ENCODE measurements at regions not wholly inside any gene's neighbourhood (a gene's known extent, or its start where the extent isn't known, plus 50 kb on each side); places are given as distances from the start of the nearest gene placed in this dataset.

DNA sequence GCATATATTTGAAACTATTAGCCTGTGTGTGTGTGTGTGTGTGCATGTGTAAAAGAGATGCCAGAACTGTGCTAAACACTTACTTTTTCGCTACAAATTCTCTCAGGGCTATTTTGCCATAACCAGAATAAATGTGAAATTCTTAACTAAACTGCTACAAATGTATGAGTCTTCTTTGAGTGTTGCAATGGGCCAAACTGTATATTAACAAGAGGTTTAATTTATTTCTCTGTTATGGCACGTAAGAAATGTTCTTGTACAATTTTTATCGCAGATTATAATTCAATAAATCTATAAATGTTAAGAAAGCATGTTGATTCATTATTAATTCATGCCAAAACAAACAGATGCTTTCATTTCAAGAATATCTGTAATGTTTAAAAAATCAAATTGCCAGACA, 454.5 kb upstream of the PCDH7 start:
- Mint-ChIP-seq H3K36me3 (no peaks in the 10 kb centered on the region), H3K4me3 (no peak overlapping the region), H3K9me3 (no peaks in the 10 kb centered on the region), H3K27me3 (no peaks in the 10 kb centered on the region), H3K27ac (no peak overlapping the region), H3K4me1 (ENCODE audit: unreplicated experiment) (no peaks in the 10 kb centered on the region)
- TF ChIP-seq, protein P1, sequence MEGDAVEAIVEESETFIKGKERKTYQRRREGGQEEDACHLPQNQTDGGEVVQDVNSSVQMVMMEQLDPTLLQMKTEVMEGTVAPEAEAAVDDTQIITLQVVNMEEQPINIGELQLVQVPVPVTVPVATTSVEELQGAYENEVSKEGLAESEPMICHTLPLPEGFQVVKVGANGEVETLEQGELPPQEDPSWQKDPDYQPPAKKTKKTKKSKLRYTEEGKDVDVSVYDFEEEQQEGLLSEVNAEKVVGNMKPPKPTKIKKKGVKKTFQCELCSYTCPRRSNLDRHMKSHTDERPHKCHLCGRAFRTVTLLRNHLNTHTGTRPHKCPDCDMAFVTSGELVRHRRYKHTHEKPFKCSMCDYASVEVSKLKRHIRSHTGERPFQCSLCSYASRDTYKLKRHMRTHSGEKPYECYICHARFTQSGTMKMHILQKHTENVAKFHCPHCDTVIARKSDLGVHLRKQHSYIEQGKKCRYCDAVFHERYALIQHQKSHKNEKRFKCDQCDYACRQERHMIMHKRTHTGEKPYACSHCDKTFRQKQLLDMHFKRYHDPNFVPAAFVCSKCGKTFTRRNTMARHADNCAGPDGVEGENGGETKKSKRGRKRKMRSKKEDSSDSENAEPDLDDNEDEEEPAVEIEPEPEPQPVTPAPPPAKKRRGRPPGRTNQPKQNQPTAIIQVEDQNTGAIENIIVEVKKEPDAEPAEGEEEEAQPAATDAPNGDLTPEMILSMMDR (conservative IDR thresholded peaks at IDR 0.05), result no peak
- no peak for DNase-seq (ENCODE audit: extremely low spot score, unreplicated experiment)

DNA sequence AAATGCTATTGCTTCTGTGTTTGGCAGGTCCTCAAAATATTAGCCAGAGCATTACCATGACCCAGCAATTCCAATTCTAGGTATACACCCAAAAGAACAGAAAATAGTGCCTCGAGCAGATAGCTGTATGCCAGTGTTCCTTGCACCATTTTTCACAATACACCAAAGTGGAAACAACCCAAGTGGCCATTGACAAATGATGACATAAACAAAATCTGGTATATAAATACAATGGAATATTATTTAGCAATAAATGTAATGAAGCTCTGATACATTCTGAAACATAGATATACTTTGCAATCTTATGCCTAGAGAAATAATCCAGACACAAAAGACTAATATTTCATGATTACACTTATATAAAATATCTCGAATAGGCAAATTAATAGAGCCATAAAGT, 451.8 kb upstream of the PCDH7 start:
- TF ChIP-seq, protein P1 (conservative IDR thresholded peaks at IDR 0.05), result no peak
- Mint-ChIP-seq H3K4me1 (ENCODE audit: unreplicated experiment) (no peaks in the 10 kb centered on the region), H3K36me3 (no peaks in the 10 kb centered on the region), H3K9me3 (no peaks in the 10 kb centered on the region), H3K27ac (no peak overlapping the region), H3K27me3 (no peaks in the 10 kb centered on the region), H3K4me3 (no peak overlapping the region)
- DNase-seq (ENCODE audit: extremely low spot score, unreplicated experiment), result no peak

DNA sequence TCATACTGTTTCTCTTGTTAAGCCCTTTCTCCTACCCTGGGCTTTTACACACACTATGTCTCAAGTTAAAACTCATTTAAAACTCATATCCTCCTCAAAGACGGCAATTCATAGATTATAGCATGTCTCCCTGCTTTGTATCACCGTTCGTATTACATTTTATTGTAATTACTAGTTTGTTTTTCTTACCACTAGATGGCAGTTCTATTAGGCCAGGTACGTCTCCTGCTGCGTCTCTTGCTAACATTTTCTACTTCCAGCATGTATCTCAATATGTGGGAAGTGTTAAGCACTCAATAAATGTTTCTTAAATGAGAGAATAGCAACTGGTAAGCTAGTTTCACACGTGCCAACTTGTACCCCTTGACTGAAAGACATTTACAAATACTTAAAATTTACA, 450.3 kb upstream of the PCDH7 start:
- no peak for DNase-seq (ENCODE audit: extremely low spot score, unreplicated experiment)
- Mint-ChIP-seq H3K27ac (no peak overlapping the region), H3K36me3 (no peaks in the 10 kb centered on the region), H3K4me1 (ENCODE audit: unreplicated experiment) (no peaks in the 10 kb centered on the region), H3K4me3 (no peak overlapping the region), H3K27me3 (no peaks in the 10 kb centered on the region), H3K9me3 (no peaks in the 10 kb centered on the region)
- TF ChIP-seq, protein P1 (conservative IDR thresholded peaks at IDR 0.05), result peak; percentile 51

DNA sequence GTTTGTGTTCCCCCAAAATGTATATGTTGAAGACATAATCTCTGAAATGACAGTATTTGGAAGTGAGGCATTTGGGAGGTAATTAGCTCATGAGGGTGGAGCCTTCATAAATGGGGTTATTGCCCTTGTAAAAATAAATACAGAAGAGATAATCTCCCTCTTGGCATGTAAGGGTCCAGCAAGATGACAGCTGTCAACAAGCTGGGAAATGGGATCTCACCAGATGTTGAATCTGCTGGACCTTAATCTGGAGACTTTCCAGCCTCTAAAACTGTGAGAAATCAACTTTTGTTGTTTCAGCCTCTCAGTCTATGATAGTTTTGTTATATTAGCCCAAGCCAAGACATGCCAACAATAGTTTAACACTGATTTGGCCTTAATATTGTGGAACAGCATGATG, 438.2 kb upstream of the PCDH7 start:
- no peaks in the 10 kb centered on the region for H3K9me3 Mint-ChIP-seq
- H3K4me3 Mint-ChIP-seq, result no peak overlapping the region
- H3K4me1 Mint-ChIP-seq (ENCODE audit: unreplicated experiment), result no peaks in the 10 kb centered on the region
- H3K27me3 Mint-ChIP-seq, result no peaks in the 10 kb centered on the region
- DNase-seq (ENCODE audit: extremely low spot score, unreplicated experiment), result no peak
- no peaks in the 10 kb centered on the region for H3K36me3 Mint-ChIP-seq
- TF ChIP-seq, protein P1 (conservative IDR thresholded peaks at IDR 0.05), result no peak
- no peak overlapping the region for H3K27ac Mint-ChIP-seq

DNA sequence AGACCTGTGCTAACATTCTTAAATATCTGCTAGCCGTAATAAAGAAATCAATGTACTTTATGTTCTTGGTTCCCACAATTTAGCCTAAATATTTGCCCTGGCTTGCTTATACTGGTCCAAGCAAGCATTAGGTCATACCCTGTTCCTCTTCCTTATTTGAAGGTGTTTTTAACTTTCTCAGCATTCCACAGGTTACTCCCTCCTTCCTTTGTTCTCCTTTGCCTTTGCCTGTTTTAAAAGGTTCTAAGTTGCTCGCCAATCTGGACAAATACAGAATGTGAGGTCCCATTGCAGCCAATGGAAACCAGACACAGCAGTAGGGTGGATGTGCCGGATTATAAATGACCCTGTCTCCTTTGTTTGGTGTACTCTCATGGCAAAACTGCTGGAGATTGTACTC, 436.8 kb upstream of the PCDH7 start:
- Mint-ChIP-seq H3K4me3 (no peak overlapping the region), H3K9me3 (no peaks in the 10 kb centered on the region), H3K4me1 (ENCODE audit: unreplicated experiment) (no peaks in the 10 kb centered on the region), H3K36me3 (no peaks in the 10 kb centered on the region), H3K27me3 (no peaks in the 10 kb centered on the region), H3K27ac (no peak overlapping the region)
- DNase-seq (ENCODE audit: extremely low spot score, unreplicated experiment), result no peak
- TF ChIP-seq, protein P1 (conservative IDR thresholded peaks at IDR 0.05), result no peak

DNA sequence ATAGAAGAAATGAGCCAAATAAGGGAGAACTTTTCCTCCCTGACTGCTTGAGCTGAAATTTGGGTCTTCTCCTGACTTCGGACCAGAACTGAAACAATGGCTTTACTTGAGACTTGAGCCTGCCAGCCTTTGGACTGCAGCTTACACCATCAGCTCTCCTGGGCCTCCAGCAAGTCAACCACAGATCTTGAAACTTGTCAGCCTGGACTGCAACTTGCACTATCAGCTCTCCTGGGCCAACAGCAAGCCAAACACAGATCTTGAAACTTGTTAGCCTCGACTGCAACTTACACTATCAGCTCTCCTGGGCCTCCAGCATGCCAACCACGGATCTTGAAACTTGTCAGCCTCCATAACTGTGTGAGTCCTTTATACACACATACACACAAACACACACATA, 425.9 kb upstream of the PCDH7 start:
- Mint-ChIP-seq H3K4me3 (no peak overlapping the region), H3K9me3 (no peaks in the 10 kb centered on the region), H3K36me3 (no peaks in the 10 kb centered on the region), H3K4me1 (ENCODE audit: unreplicated experiment) (no peaks in the 10 kb centered on the region), H3K27me3 (no peaks in the 10 kb centered on the region), H3K27ac (no peak overlapping the region)
- TF ChIP-seq, protein P1 (conservative IDR thresholded peaks at IDR 0.05), result no peak
- no peak for DNase-seq (ENCODE audit: extremely low spot score, unreplicated experiment)

All from type B pancreatic cell (in vitro differentiated cells).